ES-I3 (cell line): ENCODE measurements at regions not wholly inside any gene's neighbourhood (a gene's known extent, or its start where the extent isn't known, plus 50 kb on each side); places are given as distances from the start of the nearest gene placed in this dataset.
"Not testable (repeated sequence)": the region's sequence is repeated elsewhere in the genome, so short reads cannot be mapped to it uniquely, and the experiment has no call there.

Experiments
- H3K36me3 ChIP-seq: 2 replicates; pipeline ENCODE4 v1.6.1; 2013; ENCODE audit warnings: mild to moderate bottlenecking, low read length, control low read depth, moderate library complexity; ENCODE audit not compliant: insufficient read depth
- H3K4me1 ChIP-seq: 2 replicates; pipeline ENCODE4 v1.6.1; 2013; ENCODE audit warnings: mild to moderate bottlenecking, control low read depth, low read length; ENCODE audit not compliant: insufficient read depth
- H3K9ac ChIP-seq: 2 replicates; pipeline ENCODE4 v1.6.1; 2013; ENCODE audit warnings: low read depth, mild to moderate bottlenecking, low read length, moderate library complexity
- H3K9me3 ChIP-seq: 2 replicates; pipeline ENCODE4 v1.6.1; 2013; ENCODE audit warnings: mild to moderate bottlenecking, low read length, moderate library complexity; ENCODE audit not compliant: control insufficient read depth, insufficient read depth

DNA sequence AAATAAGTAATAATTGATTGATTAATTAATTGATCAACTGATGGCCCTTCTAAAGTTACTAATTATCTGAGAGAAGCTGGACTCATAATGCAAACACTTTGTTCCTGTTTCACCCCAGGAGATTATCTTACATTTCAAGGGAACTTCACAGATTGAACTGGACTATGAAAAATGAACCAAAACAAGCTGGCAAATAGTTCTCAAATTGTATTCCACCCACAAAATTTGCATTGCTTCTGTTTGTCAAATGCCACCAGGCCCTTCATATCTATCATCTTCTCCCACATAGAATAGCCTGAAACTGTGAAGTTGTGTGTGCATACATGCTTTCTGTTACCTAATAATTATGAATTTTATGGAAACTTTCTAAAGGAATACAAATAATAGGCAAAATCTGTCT is 104.0 kb downstream of the ZNF281 start:
- H3K36me3 ChIP-seq: no peaks in the 10 kb centered on the region
- no peaks in the 10 kb centered on the region for H3K9me3 ChIP-seq
- no peak overlapping the region for H3K9ac ChIP-seq
- no peaks in the 10 kb centered on the region for H3K4me1 ChIP-seq

DNA sequence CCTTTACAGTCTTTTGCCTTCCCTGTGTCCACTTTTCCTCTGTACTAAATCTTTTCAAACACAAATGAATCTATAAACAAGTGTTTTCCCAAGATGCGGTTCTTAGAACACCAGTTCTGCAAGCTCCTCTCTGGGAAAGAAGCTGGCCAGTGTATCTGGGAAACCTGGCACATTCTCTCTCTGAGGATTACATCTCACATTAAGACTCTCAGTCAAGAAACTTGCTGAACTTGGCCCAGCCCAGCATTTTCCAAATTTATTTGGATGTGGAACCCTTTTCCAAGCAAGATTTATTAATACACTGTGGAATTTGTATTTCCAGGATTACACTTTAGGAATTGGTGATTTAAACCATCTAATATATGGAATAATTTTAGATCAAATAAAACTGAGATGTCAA is 105.7 kb downstream of the ZNF281 start:
- H3K9me3 ChIP-seq: no peaks in the 10 kb centered on the region
- no peaks in the 10 kb centered on the region for H3K36me3 ChIP-seq
- H3K4me1 ChIP-seq: no peaks in the 10 kb centered on the region
- H3K9ac ChIP-seq: no peak overlapping the region

DNA sequence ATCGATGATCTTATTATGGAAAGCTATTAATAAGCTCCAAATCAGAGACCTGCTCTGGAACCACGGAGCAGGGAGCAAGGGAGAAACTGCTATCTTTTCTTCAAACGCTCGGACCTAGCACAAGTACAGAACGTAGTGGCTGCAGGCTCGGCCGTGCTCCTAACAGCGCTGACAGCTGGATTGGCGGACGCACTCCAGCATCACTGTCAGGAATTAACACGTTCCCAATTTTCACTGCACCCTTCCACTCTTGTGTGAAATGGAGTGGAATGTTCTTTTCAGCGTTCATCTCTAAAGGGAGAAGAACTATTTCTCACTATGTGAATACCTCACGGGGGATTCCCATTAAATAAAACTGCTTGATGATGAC is 106.9 kb downstream of the ZNF281 start:
- Histone ChIP-seq H3K9me3 (no peaks in the 10 kb centered on the region), H3K9ac (peak overlapping the region; percentile 68; the same call in 1 of the 2 replicates), H3K4me1 (no peaks in the 10 kb centered on the region), H3K36me3 (no peaks in the 10 kb centered on the region)

DNA sequence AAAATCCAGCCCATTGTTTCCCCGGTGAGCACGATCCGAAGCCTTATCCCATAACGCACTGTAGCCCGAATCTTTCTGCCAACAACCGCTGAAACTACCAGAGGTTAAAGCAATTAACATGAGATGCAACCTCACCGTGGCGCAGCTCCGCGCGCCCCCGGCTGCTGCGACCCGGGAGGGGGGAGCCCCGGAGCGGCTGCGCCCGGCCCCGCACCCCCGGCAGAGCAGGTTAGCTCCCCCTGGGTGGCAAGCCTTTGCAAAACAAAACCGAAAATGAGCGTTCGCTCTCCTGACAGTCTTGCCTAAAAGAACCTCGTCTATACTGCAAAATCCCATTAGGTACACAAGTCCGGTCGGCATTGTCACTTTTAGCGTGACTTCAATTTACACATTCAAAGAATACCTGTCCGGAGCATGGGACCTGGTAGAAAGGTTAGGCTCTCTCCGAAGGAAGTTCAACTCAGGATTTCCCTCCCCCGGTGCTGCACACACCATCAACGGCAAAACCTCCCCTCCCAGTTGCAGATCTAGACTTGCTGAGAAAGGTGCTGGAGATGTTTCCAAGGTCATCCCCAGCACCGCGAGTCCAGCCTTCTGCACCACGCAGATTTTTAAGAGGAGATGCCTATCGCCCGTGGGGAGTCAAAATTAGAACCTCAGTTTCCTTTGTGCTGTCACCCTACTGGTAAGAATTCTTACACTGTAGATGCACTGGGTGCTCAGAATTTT is 107.5 kb downstream of the ZNF281 start:
- no peaks in the 10 kb centered on the region for H3K4me1 ChIP-seq
- no peaks in the 10 kb centered on the region for H3K36me3 ChIP-seq
- no peaks in the 10 kb centered on the region for H3K9me3 ChIP-seq
- H3K9ac ChIP-seq: peak overlapping the region; percentile 68

DNA sequence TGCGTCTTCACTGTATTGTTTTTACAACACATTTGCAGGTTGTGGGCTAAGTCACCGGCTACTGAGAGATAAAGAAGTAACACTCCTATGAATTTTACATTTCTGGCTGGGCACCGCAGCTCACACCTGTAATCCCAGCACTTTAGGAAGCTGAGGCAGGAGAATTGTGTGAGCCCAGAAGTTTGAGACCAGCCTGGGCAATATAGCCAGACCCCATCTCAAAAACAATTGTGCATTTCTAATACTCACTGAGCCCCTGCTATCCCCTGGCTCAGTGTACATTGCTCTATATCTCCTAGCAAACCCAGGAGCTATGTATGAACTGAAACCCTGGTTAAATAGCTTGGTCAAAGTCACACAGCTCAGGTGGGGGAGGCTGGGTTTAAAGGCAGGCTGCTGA is 108.7 kb downstream of the ZNF281 start:
- H3K9me3 ChIP-seq: no peaks in the 10 kb centered on the region
- H3K9ac ChIP-seq: no peak overlapping the region
- H3K4me1 ChIP-seq: no peaks in the 10 kb centered on the region
- no peaks in the 10 kb centered on the region for H3K36me3 ChIP-seq

DNA sequence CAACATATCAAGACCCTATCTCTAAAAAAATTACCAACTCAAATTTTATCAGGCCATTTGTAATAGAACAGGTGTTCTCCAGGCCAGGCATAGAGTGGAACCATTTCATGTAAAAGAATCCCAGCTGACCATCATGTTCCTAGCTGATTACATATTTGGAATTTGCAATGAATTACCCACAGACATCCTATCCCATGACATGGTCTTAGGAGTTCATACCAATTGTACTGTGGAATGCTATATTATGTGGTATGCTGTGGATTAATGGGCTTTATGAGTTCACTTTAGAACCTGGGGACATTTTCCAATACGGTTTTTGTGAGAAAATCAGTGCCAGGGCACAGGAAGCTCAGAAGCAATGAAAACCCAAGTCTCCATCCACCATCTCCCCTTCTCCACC is 110.3 kb downstream of the ZNF281 start:
- H3K9ac ChIP-seq: no peak overlapping the region
- H3K4me1 ChIP-seq: no peaks in the 10 kb centered on the region
- no peaks in the 10 kb centered on the region for H3K36me3 ChIP-seq
- no peaks in the 10 kb centered on the region for H3K9me3 ChIP-seq

DNA sequence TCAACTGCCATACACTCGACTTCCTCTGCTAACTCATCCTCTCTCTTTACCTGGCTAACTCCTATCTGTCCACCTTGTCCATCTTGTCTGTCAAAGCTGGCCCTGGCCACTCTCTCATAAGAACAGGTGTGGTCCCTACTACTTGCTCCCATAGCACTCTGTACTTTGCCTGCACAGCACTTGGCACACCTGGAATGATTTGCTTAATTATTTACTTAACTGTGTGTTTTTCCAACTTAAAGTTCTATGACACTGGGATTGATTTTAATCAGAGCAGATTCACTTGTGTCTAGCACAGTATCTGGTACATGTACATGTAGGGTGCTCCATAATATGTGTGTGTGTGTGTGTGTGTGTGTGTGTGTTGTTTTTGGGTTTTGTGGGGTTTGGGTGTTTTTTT is 111.6 kb downstream of the ZNF281 start:
- H3K36me3 ChIP-seq: no peaks in the 10 kb centered on the region
- no peak overlapping the region for H3K9ac ChIP-seq
- no peaks in the 10 kb centered on the region for H3K4me1 ChIP-seq
- H3K9me3 ChIP-seq: no peaks in the 10 kb centered on the region

DNA sequence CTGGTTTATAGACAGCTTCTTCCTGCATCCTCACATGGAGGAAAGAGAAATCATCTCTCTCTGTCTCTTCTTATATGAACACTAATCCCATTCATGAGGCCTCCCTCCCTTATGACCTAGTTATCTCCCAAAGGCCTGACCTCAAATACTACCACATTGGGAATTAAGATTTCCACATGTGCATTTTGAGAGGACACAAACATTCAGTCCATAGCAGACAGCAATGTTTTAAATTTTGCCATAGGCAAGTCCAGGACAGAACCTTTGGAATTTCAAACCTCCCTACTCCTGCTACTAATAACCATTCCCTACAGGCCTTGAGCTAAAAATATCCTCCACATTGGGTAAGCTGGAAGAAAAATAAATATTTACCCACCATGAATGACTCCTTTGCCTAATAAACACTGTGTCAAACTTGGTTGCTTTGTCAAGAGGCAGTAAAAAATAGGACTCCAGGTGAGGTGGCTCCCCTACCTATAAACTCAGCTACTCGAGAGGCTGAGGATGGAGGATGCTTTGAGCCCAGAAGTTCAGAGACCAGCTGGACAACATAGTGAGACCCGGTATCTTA is 113.7 kb downstream of the ZNF281 start:
- H3K4me1 ChIP-seq: no peaks in the 10 kb centered on the region
- no peak overlapping the region for H3K9ac ChIP-seq

DNA sequence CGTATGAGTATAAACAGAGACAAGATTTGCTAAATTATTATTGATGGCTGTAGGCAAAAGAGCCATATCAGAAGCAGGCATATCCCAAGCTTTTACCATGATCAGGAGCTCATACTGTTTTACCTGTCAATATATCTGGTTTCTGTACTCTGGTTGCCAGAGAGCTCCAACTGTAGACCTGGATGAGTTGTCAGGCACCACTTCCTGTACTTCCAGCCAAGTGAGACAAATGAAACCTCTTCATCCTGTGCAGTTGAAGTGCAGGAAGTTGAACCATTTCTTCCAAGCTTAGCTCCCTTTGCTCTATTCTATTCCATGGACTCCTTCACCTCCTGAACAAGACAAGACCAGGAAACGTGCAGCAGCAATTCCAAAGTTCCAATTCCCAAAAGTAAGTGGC is 115.6 kb downstream of the ZNF281 start:
- peaks cover 6% of the 10 kb centered on the region; the same call in 1 of the 2 replicates for H3K4me1 ChIP-seq
- H3K36me3 ChIP-seq: no peaks in the 10 kb centered on the region
- H3K9me3 ChIP-seq: no peaks in the 10 kb centered on the region
- no peak overlapping the region for H3K9ac ChIP-seq

More for the DNA sequence above, 113.7 kb downstream of the ZNF281 start:
- Histone ChIP-seq H3K36me3 (no peaks in the 10 kb centered on the region), H3K9me3 (no peaks in the 10 kb centered on the region)

DNA sequence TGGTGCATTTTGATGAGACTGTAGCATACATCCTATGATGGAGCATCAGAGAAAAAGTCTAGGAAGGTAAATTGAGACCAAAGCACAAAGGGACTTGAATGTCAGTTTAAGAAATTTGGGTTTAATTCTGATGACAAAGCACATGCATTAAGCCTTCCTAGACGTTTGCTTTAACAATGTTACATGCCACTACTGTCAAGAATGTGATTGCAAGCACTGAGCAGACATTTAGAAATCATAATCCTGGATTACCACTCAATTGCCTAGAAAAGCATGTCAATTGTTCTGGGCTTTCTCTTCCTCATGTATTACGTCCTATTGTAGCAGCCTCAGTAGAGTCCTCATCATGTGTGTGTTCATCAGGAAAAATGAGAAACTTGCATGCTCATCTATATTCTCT is 117.1 kb downstream of the ZNF281 start:
- peaks cover 6% of the 10 kb centered on the region; the same call in 1 of the 2 replicates for H3K4me1 ChIP-seq
- H3K9ac ChIP-seq: no peak overlapping the region
- no peaks in the 10 kb centered on the region for H3K9me3 ChIP-seq
- no peaks in the 10 kb centered on the region for H3K36me3 ChIP-seq

DNA sequence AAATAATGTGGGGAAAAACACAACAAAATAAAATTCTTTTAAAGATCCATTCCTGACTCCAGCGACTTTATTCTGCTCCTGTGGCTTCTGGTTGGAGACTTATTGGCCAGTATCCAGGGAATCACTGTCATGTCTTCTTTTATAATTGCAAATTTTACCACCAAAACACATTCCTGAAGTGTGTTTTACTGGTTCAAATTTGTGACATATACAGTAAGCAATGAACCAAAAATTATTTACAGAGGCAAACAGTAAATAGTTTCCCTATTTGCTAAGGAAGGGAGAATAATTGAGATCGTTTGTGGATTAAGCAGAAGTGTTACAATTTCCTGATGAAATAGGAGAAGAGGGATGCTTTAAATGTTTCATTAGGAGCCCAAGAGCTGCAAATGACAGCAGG is 118.7 kb downstream of the ZNF281 start:
- H3K9me3 ChIP-seq: no peaks in the 10 kb centered on the region
- H3K4me1 ChIP-seq: peaks cover 6% of the 10 kb centered on the region; the same call in 1 of the 2 replicates
- no peak overlapping the region for H3K9ac ChIP-seq
- H3K36me3 ChIP-seq: no peaks in the 10 kb centered on the region

DNA sequence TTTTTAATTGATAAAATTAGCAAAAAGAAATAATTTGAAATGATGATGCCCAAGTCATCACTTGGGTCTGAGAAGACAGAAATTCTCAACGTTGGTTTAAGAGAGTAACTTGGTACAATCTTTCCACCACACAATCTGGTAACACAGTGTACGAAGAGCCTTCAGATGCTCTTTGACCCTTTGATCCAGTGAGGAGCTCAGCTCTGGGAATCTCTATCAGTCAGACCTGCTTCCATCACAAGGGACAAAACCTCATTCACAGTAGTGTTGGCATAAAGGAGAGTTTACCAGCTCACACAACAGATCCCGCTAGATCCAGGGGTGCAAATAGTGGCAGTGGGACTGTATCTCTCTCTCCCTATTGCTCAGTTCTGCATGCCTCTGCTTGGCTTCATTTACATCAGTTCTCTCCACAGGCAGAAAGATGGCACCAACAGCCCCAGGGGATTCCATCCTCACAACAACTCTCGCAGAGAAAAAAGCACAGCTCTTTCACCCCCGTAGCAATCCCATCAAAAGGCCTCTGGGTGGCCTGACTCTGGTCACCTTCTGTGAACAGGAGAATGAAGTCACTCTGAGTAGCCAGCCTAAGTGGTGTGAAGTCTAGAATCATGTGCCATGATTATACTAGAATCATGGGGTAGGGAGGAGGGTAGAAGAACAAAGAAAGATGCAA is 119.7 kb downstream of the ZNF281 start:
- no peaks in the 10 kb centered on the region for H3K36me3 ChIP-seq
- H3K9ac ChIP-seq: no peak overlapping the region
- H3K4me1 ChIP-seq: peaks cover 6% of the 10 kb centered on the region; the same call in 1 of the 2 replicates
- no peaks in the 10 kb centered on the region for H3K9me3 ChIP-seq

DNA sequence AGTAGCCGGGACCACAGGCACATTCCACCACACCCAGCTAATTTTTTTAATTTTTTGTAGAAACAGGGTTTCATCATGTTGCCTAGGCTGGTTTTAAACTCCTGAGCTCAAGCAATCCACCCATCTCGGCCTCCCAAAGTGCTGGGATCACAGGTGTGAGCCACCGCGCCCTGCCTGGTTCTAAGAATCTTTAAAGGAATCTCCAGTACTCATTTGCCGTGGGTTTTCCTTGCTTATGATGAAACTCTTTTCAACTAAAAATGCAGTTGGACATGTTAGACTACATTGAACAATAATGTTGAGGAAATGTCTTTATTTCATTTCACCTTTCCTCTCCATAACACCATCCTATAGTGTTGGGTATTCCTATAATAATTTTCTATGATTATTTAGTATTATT is 121.6 kb downstream of the ZNF281 start:
- H3K4me1 ChIP-seq: peaks cover 6% of the 10 kb centered on the region; the same call in 1 of the 2 replicates
- no peak overlapping the region for H3K9ac ChIP-seq
- no peaks in the 10 kb centered on the region for H3K36me3 ChIP-seq
- no peaks in the 10 kb centered on the region for H3K9me3 ChIP-seq

DNA sequence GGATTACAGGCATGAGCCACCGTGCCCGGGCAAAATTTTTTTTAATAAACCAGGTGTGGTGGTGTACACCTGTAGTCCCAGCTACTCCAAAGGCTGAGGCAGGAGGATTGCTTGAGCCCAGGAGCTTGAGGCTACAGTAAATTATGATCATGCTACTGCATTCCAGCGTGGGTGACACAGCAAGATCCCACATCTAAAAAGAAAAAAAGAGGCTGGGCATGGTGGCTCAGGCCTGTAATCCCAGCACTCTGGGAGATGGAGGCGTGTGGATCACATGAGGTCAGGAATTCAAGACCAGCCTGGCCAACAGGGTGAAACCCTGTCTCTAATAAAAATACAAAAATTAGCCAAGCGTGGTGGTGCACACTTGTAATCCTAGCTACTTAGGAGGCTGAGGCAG is 125.6 kb downstream of the ZNF281 start:
- not testable (repeated sequence) for H3K9me3 ChIP-seq, H3K4me1 ChIP-seq, H3K36me3 ChIP-seq

More for the DNA sequence above, 125.6 kb downstream of the ZNF281 start:
- H3K9ac ChIP-seq: not testable (repeated sequence)
